Panc1 (cell line): ENCODE measurements at regions not wholly inside any gene's neighbourhood (a gene's known extent, or its start where the extent isn't known, plus 50 kb on each side); places are given as distances from the start of the nearest gene placed in this dataset.

Source experiments
- POLR2AphosphoS5 ChIP-seq: IDR thresholded peaks from 2 replicates; pipeline ENCODE4 v1.6.1; 2012; ENCODE audit warnings: mild to moderate bottlenecking, low read depth, low read length, moderate library complexity
- SIN3A ChIP-seq: IDR thresholded peaks from 2 replicates; pipeline ENCODE4 v1.6.1; 2012; ENCODE audit warnings: low read depth, mild to moderate bottlenecking, low read length, moderate library complexity, borderline replicate concordance; ENCODE audit not compliant: insufficient read depth
- TF ChIP-seq, protein P1 (sequence below): fragments of 450-650 bp; IDR thresholded peaks from 2 replicates; pipeline ENCODE4 v1.5.1; 2017; ENCODE audit warnings: mild to moderate bottlenecking
- TF ChIP-seq, protein P2 (sequence below), 2 experiments: IDR thresholded peaks; 2 replicates each; pipeline ENCODE4 v1.6.1; 2011 to 2012; ENCODE audit warnings: low read depth in 2 of 2, control low read depth in 1 of 2, low read length in 1 of 2, mild to moderate bottlenecking in 1 of 2, moderate library complexity in 1 of 2; ENCODE audit not compliant: insufficient read depth in 1 of 2

DNA sequence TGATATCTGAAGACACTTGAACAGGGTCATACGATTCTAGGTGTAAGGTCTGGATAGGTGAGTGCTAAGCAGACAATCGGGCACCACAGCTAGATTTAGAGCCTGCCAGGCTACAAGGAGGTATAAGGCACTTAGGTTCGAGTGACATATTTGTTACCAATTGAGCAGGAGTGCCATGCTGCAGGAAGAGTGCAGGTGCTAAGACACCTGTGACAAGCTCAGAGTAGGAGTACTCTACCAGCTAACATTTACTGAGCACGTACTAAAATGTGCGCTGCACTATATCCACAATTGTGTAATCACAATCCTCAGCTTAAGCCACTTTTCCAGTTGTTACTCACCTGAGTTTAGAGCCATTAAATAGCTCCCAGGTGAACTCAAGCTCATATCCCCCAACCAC, 227.8 kb upstream of the MOCS1 start:
- TF ChIP-seq, protein P1, sequence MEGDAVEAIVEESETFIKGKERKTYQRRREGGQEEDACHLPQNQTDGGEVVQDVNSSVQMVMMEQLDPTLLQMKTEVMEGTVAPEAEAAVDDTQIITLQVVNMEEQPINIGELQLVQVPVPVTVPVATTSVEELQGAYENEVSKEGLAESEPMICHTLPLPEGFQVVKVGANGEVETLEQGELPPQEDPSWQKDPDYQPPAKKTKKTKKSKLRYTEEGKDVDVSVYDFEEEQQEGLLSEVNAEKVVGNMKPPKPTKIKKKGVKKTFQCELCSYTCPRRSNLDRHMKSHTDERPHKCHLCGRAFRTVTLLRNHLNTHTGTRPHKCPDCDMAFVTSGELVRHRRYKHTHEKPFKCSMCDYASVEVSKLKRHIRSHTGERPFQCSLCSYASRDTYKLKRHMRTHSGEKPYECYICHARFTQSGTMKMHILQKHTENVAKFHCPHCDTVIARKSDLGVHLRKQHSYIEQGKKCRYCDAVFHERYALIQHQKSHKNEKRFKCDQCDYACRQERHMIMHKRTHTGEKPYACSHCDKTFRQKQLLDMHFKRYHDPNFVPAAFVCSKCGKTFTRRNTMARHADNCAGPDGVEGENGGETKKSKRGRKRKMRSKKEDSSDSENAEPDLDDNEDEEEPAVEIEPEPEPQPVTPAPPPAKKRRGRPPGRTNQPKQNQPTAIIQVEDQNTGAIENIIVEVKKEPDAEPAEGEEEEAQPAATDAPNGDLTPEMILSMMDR = no peak
- TF ChIP-seq POLR2AphosphoS5 (no peak), SIN3A (no peak)
- TF ChIP-seq, protein P2, sequence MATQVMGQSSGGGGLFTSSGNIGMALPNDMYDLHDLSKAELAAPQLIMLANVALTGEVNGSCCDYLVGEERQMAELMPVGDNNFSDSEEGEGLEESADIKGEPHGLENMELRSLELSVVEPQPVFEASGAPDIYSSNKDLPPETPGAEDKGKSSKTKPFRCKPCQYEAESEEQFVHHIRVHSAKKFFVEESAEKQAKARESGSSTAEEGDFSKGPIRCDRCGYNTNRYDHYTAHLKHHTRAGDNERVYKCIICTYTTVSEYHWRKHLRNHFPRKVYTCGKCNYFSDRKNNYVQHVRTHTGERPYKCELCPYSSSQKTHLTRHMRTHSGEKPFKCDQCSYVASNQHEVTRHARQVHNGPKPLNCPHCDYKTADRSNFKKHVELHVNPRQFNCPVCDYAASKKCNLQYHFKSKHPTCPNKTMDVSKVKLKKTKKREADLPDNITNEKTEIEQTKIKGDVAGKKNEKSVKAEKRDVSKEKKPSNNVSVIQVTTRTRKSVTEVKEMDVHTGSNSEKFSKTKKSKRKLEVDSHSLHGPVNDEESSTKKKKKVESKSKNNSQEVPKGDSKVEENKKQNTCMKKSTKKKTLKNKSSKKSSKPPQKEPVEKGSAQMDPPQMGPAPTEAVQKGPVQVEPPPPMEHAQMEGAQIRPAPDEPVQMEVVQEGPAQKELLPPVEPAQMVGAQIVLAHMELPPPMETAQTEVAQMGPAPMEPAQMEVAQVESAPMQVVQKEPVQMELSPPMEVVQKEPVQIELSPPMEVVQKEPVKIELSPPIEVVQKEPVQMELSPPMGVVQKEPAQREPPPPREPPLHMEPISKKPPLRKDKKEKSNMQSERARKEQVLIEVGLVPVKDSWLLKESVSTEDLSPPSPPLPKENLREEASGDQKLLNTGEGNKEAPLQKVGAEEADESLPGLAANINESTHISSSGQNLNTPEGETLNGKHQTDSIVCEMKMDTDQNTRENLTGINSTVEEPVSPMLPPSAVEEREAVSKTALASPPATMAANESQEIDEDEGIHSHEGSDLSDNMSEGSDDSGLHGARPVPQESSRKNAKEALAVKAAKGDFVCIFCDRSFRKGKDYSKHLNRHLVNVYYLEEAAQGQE (IDR thresholded peaks at IDR 0.05; ENCODE audit: insufficient read depth in 1 of 2, low read depth in 2 of 2, low read length in 1 of 2) = no peak
